ENCODE measurements at regions not wholly inside any gene's neighbourhood (a gene's known extent, or its start where the extent isn't known, plus 50 kb on each side); places are given as distances from the start of the nearest gene placed in this dataset.
"Not testable (repeated sequence)": the region's sequence is repeated elsewhere in the genome, so short reads cannot be mapped to it uniquely, and the experiment has no call there.

- H3K27ac ChIP-seq (ENCODE audit: low read length), result no peak overlapping the region
- H3K9me3 ChIP-seq (ENCODE audit: low read length), result no peaks in the 10 kb centered on the region
- no peaks in the 10 kb centered on the region for H3K4me1 ChIP-seq (ENCODE audit: low read length)
- H3K4me3 ChIP-seq (ENCODE audit: low read length), result no peak overlapping the region
- no peak for DNase-seq
- no peaks in the 10 kb centered on the region for H3K27me3 ChIP-seq (ENCODE audit: low read length)
- H3K4me2 ChIP-seq (ENCODE audit: low read depth, low read length, poor library complexity, severe bottlenecking), result no peak overlapping the region
- no peaks in the 10 kb centered on the region for H3K79me2 ChIP-seq (ENCODE audit: low read length)
- H3K9ac ChIP-seq (ENCODE audit: low read length), result no peak overlapping the region
- H4K20me1 ChIP-seq (ENCODE audit: insufficient read depth, low read depth, low read length), result no peaks in the 10 kb centered on the region
- H3K36me3 ChIP-seq (ENCODE audit: insufficient read depth, low read length), result no peaks in the 10 kb centered on the region
- H2AFZ ChIP-seq (ENCODE audit: low read length), result no peak overlapping the region
- H3K9me2 ChIP-seq (replicated peaks; ENCODE audit: insufficient read depth, low read length), result no peaks in the 10 kb centered on the region
These were observed 320.9 kb upstream of the FSIP2 start for GRCh38 chr2:185417688-185418087.

- not testable (repeated sequence) for H3K9ac ChIP-seq (ENCODE audit: low read length); H3K4me1 ChIP-seq (ENCODE audit: low read length); H3K4me3 ChIP-seq (ENCODE audit: low read length); H3K27me3 ChIP-seq (ENCODE audit: low read length); H3K27ac ChIP-seq (ENCODE audit: low read length); H3K4me2 ChIP-seq (ENCODE audit: low read depth, low read length, poor library complexity, severe bottlenecking); H2AFZ ChIP-seq (ENCODE audit: low read length); H3K9me2 ChIP-seq (replicated peaks; ENCODE audit: insufficient read depth, low read length); H3K36me3 ChIP-seq (ENCODE audit: insufficient read depth, low read length); H3K9me3 ChIP-seq (ENCODE audit: low read length); DNase-seq; H3K79me2 ChIP-seq (ENCODE audit: low read length); H4K20me1 ChIP-seq (ENCODE audit: insufficient read depth, low read depth, low read length)
These were observed 313.5 kb upstream of the FSIP2 start for GRCh38 chr2:185424958-185425629.

GRCh38 chr2:185428000-185428399 is 310.6 kb upstream of the FSIP2 start:
- H3K9me3 ChIP-seq (ENCODE audit: low read length), result no peaks in the 10 kb centered on the region
- no peak overlapping the region for H3K4me2 ChIP-seq (ENCODE audit: low read depth, low read length, poor library complexity, severe bottlenecking)

GRCh38 chr2:185433824-185434223 is 304.8 kb upstream of the FSIP2 start:
- DNase-seq, result no peak
- H3K4me1 ChIP-seq (ENCODE audit: low read length), result no peaks in the 10 kb centered on the region
- no peak overlapping the region for H2AFZ ChIP-seq (ENCODE audit: low read length)
- H3K36me3 ChIP-seq (ENCODE audit: insufficient read depth, low read length), result no peaks in the 10 kb centered on the region
- no peaks in the 10 kb centered on the region for H4K20me1 ChIP-seq (ENCODE audit: insufficient read depth, low read depth, low read length)
- no peaks in the 10 kb centered on the region for H3K9me2 ChIP-seq (replicated peaks; ENCODE audit: insufficient read depth, low read length)
- H3K9ac ChIP-seq (ENCODE audit: low read length), result no peak overlapping the region
- no peaks in the 10 kb centered on the region for H3K9me3 ChIP-seq (ENCODE audit: low read length)
- no peaks in the 10 kb centered on the region for H3K27me3 ChIP-seq (ENCODE audit: low read length)
- no peak overlapping the region for H3K4me3 ChIP-seq (ENCODE audit: low read length)
- no peak overlapping the region for H3K27ac ChIP-seq (ENCODE audit: low read length)
- no peaks in the 10 kb centered on the region for H3K79me2 ChIP-seq (ENCODE audit: low read length)
- no peak overlapping the region for H3K4me2 ChIP-seq (ENCODE audit: low read depth, low read length, poor library complexity, severe bottlenecking)

More at GRCh38 chr2:185428000-185428399, 310.6 kb upstream of the FSIP2 start:
- Histone ChIP-seq H3K4me1 (ENCODE audit: low read length) (no peaks in the 10 kb centered on the region), H3K4me3 (ENCODE audit: low read length) (no peak overlapping the region), H3K36me3 (ENCODE audit: insufficient read depth, low read length) (no peaks in the 10 kb centered on the region), H3K27ac (ENCODE audit: low read length) (no peak overlapping the region), H3K9me2 (replicated peaks; ENCODE audit: insufficient read depth, low read length) (no peaks in the 10 kb centered on the region), H3K9ac (ENCODE audit: low read length) (no peak overlapping the region), H4K20me1 (ENCODE audit: insufficient read depth, low read depth, low read length) (no peaks in the 10 kb centered on the region), H3K79me2 (ENCODE audit: low read length) (no peaks in the 10 kb centered on the region), H2AFZ (ENCODE audit: low read length) (no peak overlapping the region), H3K27me3 (ENCODE audit: low read length) (no peaks in the 10 kb centered on the region)
- DNase-seq, result no peak

GRCh38 chr2:185436787-185437372 is 301.7 kb upstream of the FSIP2 start:
- no peaks in the 10 kb centered on the region for H3K79me2 ChIP-seq (ENCODE audit: low read length)
- H3K4me1 ChIP-seq (ENCODE audit: low read length), result no peaks in the 10 kb centered on the region
- H3K27me3 ChIP-seq (ENCODE audit: low read length), result no peaks in the 10 kb centered on the region
- no peaks in the 10 kb centered on the region for H3K9me2 ChIP-seq (replicated peaks; ENCODE audit: insufficient read depth, low read length)
- no peak overlapping the region for H3K4me3 ChIP-seq (ENCODE audit: low read length)
- no peak overlapping the region for H3K9ac ChIP-seq (ENCODE audit: low read length)
- H2AFZ ChIP-seq (ENCODE audit: low read length), result no peak overlapping the region
- DNase-seq, result no peak
- no peak overlapping the region for H3K4me2 ChIP-seq (ENCODE audit: low read depth, low read length, poor library complexity, severe bottlenecking)
- no peaks in the 10 kb centered on the region for H4K20me1 ChIP-seq (ENCODE audit: insufficient read depth, low read depth, low read length)
- H3K27ac ChIP-seq (ENCODE audit: low read length), result no peak overlapping the region
- no peaks in the 10 kb centered on the region for H3K36me3 ChIP-seq (ENCODE audit: insufficient read depth, low read length)
- H3K9me3 ChIP-seq (ENCODE audit: low read length), result no peaks in the 10 kb centered on the region

- Histone ChIP-seq H2AFZ (ENCODE audit: low read length) (no peak overlapping the region), H3K27me3 (ENCODE audit: low read length) (no peaks in the 10 kb centered on the region), H3K9me2 (replicated peaks; ENCODE audit: insufficient read depth, low read length) (no peaks in the 10 kb centered on the region), H3K27ac (ENCODE audit: low read length) (no peak overlapping the region), H3K9ac (ENCODE audit: low read length) (no peak overlapping the region), H4K20me1 (ENCODE audit: insufficient read depth, low read depth, low read length) (no peaks in the 10 kb centered on the region), H3K36me3 (ENCODE audit: insufficient read depth, low read length) (no peaks in the 10 kb centered on the region), H3K4me3 (ENCODE audit: low read length) (no peak overlapping the region), H3K9me3 (ENCODE audit: low read length) (no peaks in the 10 kb centered on the region), H3K79me2 (ENCODE audit: low read length) (no peaks in the 10 kb centered on the region), H3K4me1 (ENCODE audit: low read length) (no peaks in the 10 kb centered on the region), H3K4me2 (ENCODE audit: low read depth, low read length, poor library complexity, severe bottlenecking) (no peak overlapping the region)
- no peak for DNase-seq
These were observed 297.1 kb upstream of the FSIP2 start for GRCh38 chr2:185441486-185442005.

GRCh38 chr2:185456517-185456916 is 282.1 kb upstream of the FSIP2 start:
- Histone ChIP-seq H3K4me3 (ENCODE audit: low read length) (no peak overlapping the region), H4K20me1 (ENCODE audit: insufficient read depth, low read depth, low read length) (no peaks in the 10 kb centered on the region), H3K9me3 (ENCODE audit: low read length) (peaks cover 22% of the 10 kb centered on the region), H3K27ac (ENCODE audit: low read length) (no peak overlapping the region), H3K4me2 (ENCODE audit: low read depth, low read length, poor library complexity, severe bottlenecking) (no peak overlapping the region), H3K79me2 (ENCODE audit: low read length) (no peaks in the 10 kb centered on the region), H3K36me3 (ENCODE audit: insufficient read depth, low read length) (no peaks in the 10 kb centered on the region), H3K27me3 (ENCODE audit: low read length) (no peaks in the 10 kb centered on the region), H2AFZ (ENCODE audit: low read length) (no peak overlapping the region), H3K9me2 (replicated peaks; ENCODE audit: insufficient read depth, low read length) (no peaks in the 10 kb centered on the region), H3K4me1 (ENCODE audit: low read length) (no peaks in the 10 kb centered on the region), H3K9ac (ENCODE audit: low read length) (no peak overlapping the region)
- DNase-seq, result no peak

GRCh38 chr2:185463481-185463880 is 275.1 kb upstream of the FSIP2 start:
- Histone ChIP-seq H3K79me2 (ENCODE audit: low read length) (no peaks in the 10 kb centered on the region), H3K27me3 (ENCODE audit: low read length) (no peaks in the 10 kb centered on the region), H3K36me3 (ENCODE audit: insufficient read depth, low read length) (no peaks in the 10 kb centered on the region), H3K9ac (ENCODE audit: low read length) (no peak overlapping the region), H3K9me3 (ENCODE audit: low read length) (peaks cover 9% of the 10 kb centered on the region; the same call in 1 of the 2 replicates), H2AFZ (ENCODE audit: low read length) (no peak overlapping the region), H3K4me2 (ENCODE audit: low read depth, low read length, poor library complexity, severe bottlenecking) (no peak overlapping the region), H3K9me2 (replicated peaks; ENCODE audit: insufficient read depth, low read length) (no peaks in the 10 kb centered on the region), H3K4me3 (ENCODE audit: low read length) (no peak overlapping the region), H3K4me1 (ENCODE audit: low read length) (no peaks in the 10 kb centered on the region), H4K20me1 (ENCODE audit: insufficient read depth, low read depth, low read length) (no peaks in the 10 kb centered on the region), H3K27ac (ENCODE audit: low read length) (no peak overlapping the region)
- no peak for DNase-seq
